Mesenchymal stem cell (in vitro differentiated cells and primary cell): ENCODE measurements at regions not wholly inside any gene's neighbourhood (a gene's known extent, or its start where the extent isn't known, plus 50 kb on each side); places are given as distances from the start of the nearest gene placed in this dataset.

Experiments
- DNase-seq: peaks from one replicate; pipeline ENCODE4 v3.0.0-alpha.2; 2013
- H2AFZ ChIP-seq: one replicate; pipeline ENCODE4 v1.6.1; 2013; ENCODE audit warnings: low read depth, mild to moderate bottlenecking, control low read depth, inconsistent platforms, low read length, moderate library complexity
- H2AK5ac ChIP-seq: 2 replicates; pipeline ENCODE4 v1.6.1; 2013; ENCODE audit warnings: low read length, moderate library complexity, mild to moderate bottlenecking, inconsistent platforms; ENCODE audit not compliant: severe bottlenecking
- H2BK120ac ChIP-seq: one replicate; pipeline ENCODE4 v1.6.1; 2013; ENCODE audit warnings: low read depth, mild to moderate bottlenecking, inconsistent platforms, low read length, moderate library complexity
- H2BK12ac ChIP-seq, 2 experiments: one replicate each; pipeline ENCODE4 v1.6.1; 2013; ENCODE audit warnings: inconsistent platforms in 2 of 2, low read length in 2 of 2, mild to moderate bottlenecking in 2 of 2, moderate library complexity in 2 of 2, control low read depth in 1 of 2
- H2BK15ac ChIP-seq: one replicate; pipeline ENCODE4 v1.6.1; 2013; ENCODE audit warnings: mild to moderate bottlenecking, low read depth, inconsistent platforms; ENCODE audit not compliant: poor library complexity, severe bottlenecking
- H2BK5ac ChIP-seq: 2 replicates; pipeline ENCODE4 v1.6.1; 2013; ENCODE audit warnings: low read depth, mild to moderate bottlenecking, low read length, control low read depth, inconsistent platforms; ENCODE audit not compliant: poor library complexity, severe bottlenecking
- H3K14ac ChIP-seq, 2 experiments: one replicate each; pipeline ENCODE4 v1.6.1; 2013; ENCODE audit warnings: inconsistent platforms in 2 of 2, low read length in 2 of 2, control low read depth in 1 of 2, mild to moderate bottlenecking in 1 of 2, moderate library complexity in 1 of 2
- H3K18ac ChIP-seq, 2 experiments: one replicate each; pipeline ENCODE4 v1.6.1; 2013; ENCODE audit warnings: inconsistent platforms in 2 of 2, low read length in 2 of 2, control low read depth in 1 of 2, low read depth in 1 of 2, mild to moderate bottlenecking in 1 of 2
- H3K23ac ChIP-seq, 2 experiments: one replicate each; pipeline ENCODE4 v1.6.1; 2013; ENCODE audit warnings: inconsistent platforms in 2 of 2, low read length in 2 of 2, mild to moderate bottlenecking in 2 of 2, moderate library complexity in 2 of 2, control low read depth in 1 of 2
- H3K27ac ChIP-seq: 2 replicates; pipeline ENCODE4 v1.5.1; 2013; ENCODE audit warnings: mild to moderate bottlenecking, moderate library complexity, low read length, control low read depth, inconsistent platforms; ENCODE audit not compliant: poor library complexity, severe bottlenecking
- H3K27me3 ChIP-seq, 2 experiments: 2 replicates each; pipeline versions ENCODE4 v1.6.1 to v1.7.0; 2013; ENCODE audit warnings: low read length in 2 of 2, mild to moderate bottlenecking in 2 of 2, moderate library complexity in 2 of 2, control low read depth in 1 of 2, inconsistent platforms in 1 of 2; ENCODE audit not compliant: control insufficient read depth in 1 of 2, insufficient read depth in 1 of 2
- H3K36me3 ChIP-seq, 2 experiments: 2 replicates each; pipeline versions ENCODE4 v1.6.1 to v1.7.0; 2013; ENCODE audit warnings: low read length in 2 of 2, control low read depth in 1 of 2, inconsistent platforms in 1 of 2, low read depth in 1 of 2, mild to moderate bottlenecking in 1 of 2; ENCODE audit not compliant: insufficient read depth in 2 of 2, control insufficient read depth in 1 of 2
- H3K4ac ChIP-seq, 2 experiments: one replicate each; pipeline ENCODE4 v1.6.1; 2013; ENCODE audit warnings: inconsistent platforms in 2 of 2, low read length in 2 of 2, mild to moderate bottlenecking in 2 of 2, moderate library complexity in 2 of 2, control low read depth in 1 of 2, low read depth in 1 of 2
- H3K4me1 ChIP-seq: 2 replicates; pipeline ENCODE4 v1.6.1; 2013; ENCODE audit warnings: low read depth, low read length, control low read depth; ENCODE audit not compliant: control insufficient read depth, insufficient read depth
- H3K4me2 ChIP-seq: 2 replicates; pipeline ENCODE4 v1.6.1; 2013; ENCODE audit warnings: low read length, mild to moderate bottlenecking, inconsistent platforms; ENCODE audit not compliant: poor library complexity, severe bottlenecking
- H3K4me3 ChIP-seq, 2 experiments: 2 replicates each; pipeline versions ENCODE4 v1.5.1 to v1.7.0; 2013; ENCODE audit warnings: low read length in 2 of 2, mild to moderate bottlenecking in 2 of 2, control low read depth in 1 of 2, low read depth in 1 of 2; ENCODE audit not compliant: insufficient read depth in 1 of 2
- H3K79me1 ChIP-seq: replicated peaks from 2 replicates; pipeline ENCODE4 v1.6.1; 2013; ENCODE audit warnings: mild to moderate bottlenecking, control low read depth, low read length, inconsistent platforms; ENCODE audit not compliant: poor library complexity, severe bottlenecking
- H3K9ac ChIP-seq: 2 replicates; pipeline ENCODE4 v1.7.0; 2013; ENCODE audit warnings: mild to moderate bottlenecking, low read length, moderate library complexity
- H3K9me3 ChIP-seq: 2 replicates; pipeline ENCODE4 v1.7.0; 2013; ENCODE audit warnings: mild to moderate bottlenecking, low read length; ENCODE audit not compliant: control insufficient read depth
- H4K8ac ChIP-seq: one replicate; pipeline ENCODE4 v1.6.1; 2013; ENCODE audit warnings: inconsistent platforms, mild to moderate bottlenecking, low read length, moderate library complexity
- H4K91ac ChIP-seq: one replicate; pipeline ENCODE4 v1.6.1; 2013; ENCODE audit warnings: mild to moderate bottlenecking, low read length, inconsistent platforms
- WGBS: methylation state at CpG from one replicate; pipeline ENCODE4 v1.1.7; 2013; ENCODE audit warnings: mixed read lengths; 5-methylcytosine and 5-hydroxymethylcytosine counted together

GRCh38 chr2:19758658-19759057 is 143.1 kb downstream of the TTC32 start:
- no peak overlapping the region for H3K23ac ChIP-seq
- no peak overlapping the region for H3K18ac ChIP-seq
- no peak overlapping the region for H3K27ac ChIP-seq
- H3K79me1 ChIP-seq: no peaks in the 10 kb centered on the region
- H3K27me3 ChIP-seq: no peaks in the 10 kb centered on the region
- no peak overlapping the region for H3K4ac ChIP-seq
- H2AK5ac ChIP-seq: no peak overlapping the region
- H3K4me1 ChIP-seq: peaks cover 7% of the 10 kb centered on the region
- H2BK120ac ChIP-seq: no peak overlapping the region
- H4K8ac ChIP-seq: no peak overlapping the region
- H3K36me3 ChIP-seq: no peaks in the 10 kb centered on the region
- no peak for DNase-seq
- H3K9me3 ChIP-seq: no peaks in the 10 kb centered on the region
- 71% methylated on average over 2 of the region's 5 CpGs for WGBS
- no peak overlapping the region for H3K4me2 ChIP-seq
- no peak overlapping the region for H4K91ac ChIP-seq
- H3K9ac ChIP-seq: no peak overlapping the region
- no peak overlapping the region for H2AFZ ChIP-seq
- H3K14ac ChIP-seq: no peak overlapping the region
- H2BK15ac ChIP-seq: no peak overlapping the region
- no peak overlapping the region for H2BK12ac ChIP-seq
- no peak overlapping the region for H3K4me3 ChIP-seq
- H2BK5ac ChIP-seq: no peak overlapping the region

- Histone ChIP-seq H2BK15ac (no peak overlapping the region), H4K8ac (no peak overlapping the region), H4K91ac (peak overlapping the region; percentile 15), H3K4ac (no peak overlapping the region), H3K23ac (no peak overlapping the region), H2BK12ac (peak overlapping the region in 1 of 2 experiments; percentile 10), H3K27me3 (no peaks in the 10 kb centered on the region), H2AFZ (no peak overlapping the region), H3K79me1 (no peaks in the 10 kb centered on the region), H3K14ac (no peak overlapping the region), H3K4me3 (no peak overlapping the region), H2BK120ac (no peak overlapping the region), H3K9ac (no peak overlapping the region), H3K4me2 (no peak overlapping the region), H3K9me3 (no peaks in the 10 kb centered on the region), H3K27ac (no peak overlapping the region), H2AK5ac (no peak overlapping the region), H3K18ac (no peak overlapping the region), H3K36me3 (no peaks in the 10 kb centered on the region), H3K4me1 (peaks cover 4% of the 10 kb centered on the region), H2BK5ac (no peak overlapping the region)
- DNase-seq: no peak
- 89% methylated on average over 3 of the region's 3 CpGs for WGBS
Observed at GRCh38 chr2:19757586-19757985, 144.2 kb downstream of the TTC32 start.

GRCh38 chr2:19754907-19755306 is 146.9 kb downstream of the TTC32 start:
- no peak overlapping the region for H3K14ac ChIP-seq
- no peak overlapping the region for H3K18ac ChIP-seq
- H3K27ac ChIP-seq: no peak overlapping the region
- H2BK15ac ChIP-seq: no peak overlapping the region
- no peaks in the 10 kb centered on the region for H3K4me1 ChIP-seq
- no peak overlapping the region for H4K8ac ChIP-seq
- H2BK120ac ChIP-seq: no peak overlapping the region
- H3K9me3 ChIP-seq: no peaks in the 10 kb centered on the region
- peaks cover 0 to 19% of the 10 kb centered on the region in 2 experiments for H3K27me3 ChIP-seq
- WGBS: 88% methylated on average over 10 of the region's 10 CpGs
- H3K79me1 ChIP-seq: no peaks in the 10 kb centered on the region
- H2AFZ ChIP-seq: no peak overlapping the region
- no peak overlapping the region for H3K9ac ChIP-seq
- no peak overlapping the region for H2BK5ac ChIP-seq
- no peak for DNase-seq
- no peak overlapping the region for H3K4me2 ChIP-seq
- no peak overlapping the region for H3K23ac ChIP-seq
- no peak overlapping the region for H3K4ac ChIP-seq
- no peak overlapping the region for H4K91ac ChIP-seq
- no peak overlapping the region for H2BK12ac ChIP-seq
- H3K36me3 ChIP-seq: no peaks in the 10 kb centered on the region
- H3K4me3 ChIP-seq: no peak overlapping the region
- no peak overlapping the region for H2AK5ac ChIP-seq

GRCh38 chr2:19753818-19754217 is 148.0 kb downstream of the TTC32 start:
- no peak overlapping the region for H2AFZ ChIP-seq
- no peak overlapping the region for H3K4me3 ChIP-seq
- no peak overlapping the region for H3K4me2 ChIP-seq
- H3K27me3 ChIP-seq: peaks cover 0 to 19% of the 10 kb centered on the region in 2 experiments
- H3K14ac ChIP-seq: no peak overlapping the region
- no peak overlapping the region for H3K18ac ChIP-seq
- H3K36me3 ChIP-seq: no peaks in the 10 kb centered on the region
- no peak overlapping the region for H4K8ac ChIP-seq
- no peaks in the 10 kb centered on the region for H3K9me3 ChIP-seq
- no peak overlapping the region for H2BK12ac ChIP-seq
- H2BK15ac ChIP-seq: no peak overlapping the region
- DNase-seq: no peak
- no peak overlapping the region for H3K9ac ChIP-seq
- H2BK5ac ChIP-seq: no peak overlapping the region
- H2BK120ac ChIP-seq: no peak overlapping the region
- H3K79me1 ChIP-seq: no peaks in the 10 kb centered on the region
- H2AK5ac ChIP-seq: no peak overlapping the region
- H3K23ac ChIP-seq: no peak overlapping the region
- no peak overlapping the region for H3K4ac ChIP-seq
- H4K91ac ChIP-seq: no peak overlapping the region
- 97% methylated on average over 2 of the region's 2 CpGs for WGBS
- H3K4me1 ChIP-seq: no peaks in the 10 kb centered on the region
- H3K27ac ChIP-seq: no peak overlapping the region
